Activated CD8-positive, alpha-beta T cell treated with anti-CD3 and anti-CD28 coated beads for 36 hours (primary cell): ENCODE measurements at regions not wholly inside any gene's neighbourhood (a gene's known extent, or its start where the extent isn't known, plus 50 kb on each side); places are given as distances from the start of the nearest gene placed in this dataset.

ENCODE experiments used
- ATAC-seq: fragments of 200-7000 bp; cut with Tn5 transposase; one replicate; pipeline ENCODE4 v1.10.0; 2021; ENCODE audit warnings: mild to moderate bottlenecking, moderate library complexity
- CTCF ChIA-PET: fragments of 350-600 bp; sonication (Branson Sonifier 250); formaldehyde crosslinking; loops from one replicate; lab custom pipeline; 2021; ENCODE audit warnings: antibody characterized with exemption; lab: Charles Lee
- POLR2A ChIA-PET: fragments of 350-600 bp; sonication (Branson Sonifier 250); formaldehyde crosslinking; loops from one replicate; lab custom pipeline; 2021; ENCODE audit warnings: antibody characterized with exemption; lab: Charles Lee
- DNase-seq: peaks from one replicate; pipeline ENCODE4 v3.0.0-alpha.2; 2020
- H3K27ac Mint-ChIP-seq: one replicate; pipeline ENCODE4 v1.8.0; 2021; ENCODE audit warnings: mild to moderate bottlenecking, mixed read lengths
- H3K27me3 Mint-ChIP-seq: one replicate; pipeline ENCODE4 v1.8.0; 2021; ENCODE audit warnings: mixed read lengths
- H3K36me3 Mint-ChIP-seq: one replicate; pipeline ENCODE4 v1.8.0; 2021; ENCODE audit warnings: low read depth, mixed read lengths
- H3K4me1 Mint-ChIP-seq: one replicate; pipeline ENCODE4 v1.8.0; 2021; ENCODE audit warnings: low read depth, mixed read lengths
- H3K4me3 Mint-ChIP-seq: one replicate; pipeline ENCODE4 v1.8.0; 2021; ENCODE audit warnings: mild to moderate bottlenecking, moderate library complexity, mixed read lengths
- H3K9me3 Mint-ChIP-seq: one replicate; pipeline ENCODE4 v1.8.0; 2021; ENCODE audit warnings: mixed read lengths
- intact Hi-C: fragments of 100-400 bp; cut with micrococcal nuclease; formaldehyde crosslinking; loops from one replicate; pipeline ENCODE4 v1.10.0; 2022
- TF ChIP-seq, protein P1 (sequence below): fragments of 200-600 bp; IDR thresholded peaks from one replicate; pipeline ENCODE4 v1.8.0; 2022; ENCODE audit warnings: antibody characterized with exemption, mild to moderate bottlenecking

DNA sequence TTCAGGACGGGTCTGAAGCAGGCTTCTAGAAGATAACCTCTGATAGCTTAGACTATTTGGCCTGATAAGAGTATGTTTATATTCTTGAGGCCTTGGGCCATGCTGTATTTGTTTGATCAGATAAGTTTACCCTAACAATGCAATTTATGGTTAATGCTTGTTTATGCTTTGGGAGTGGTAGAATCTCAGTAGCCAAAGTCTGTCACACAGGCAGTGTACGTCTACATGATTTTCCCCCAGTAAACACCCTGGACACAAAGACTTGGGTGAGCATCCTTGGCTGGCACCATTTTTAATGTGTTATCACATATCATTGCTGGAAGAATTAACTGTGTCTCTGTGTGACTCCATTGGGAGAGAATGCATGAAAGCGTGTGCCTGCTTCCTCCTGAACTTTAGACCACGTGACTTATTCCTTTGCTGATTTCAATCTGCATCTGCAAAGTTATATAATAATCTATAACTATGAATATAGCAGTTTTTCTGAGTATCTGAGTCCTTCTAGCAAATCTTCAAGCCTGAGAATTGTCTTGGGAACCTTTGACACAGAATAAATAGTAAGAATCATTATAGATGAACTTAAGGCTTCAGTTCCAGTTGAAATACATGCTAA, 172.4 kb downstream of the CASP12 start:
- H3K4me1 Mint-ChIP-seq, result peaks cover 6% of the 10 kb centered on the region
- ATAC-seq (no peak), DNase-seq (no peak)
- ChIA-PET CTCF (no interaction called here), POLR2A (no interaction called here)
- TF ChIP-seq, protein P1, sequence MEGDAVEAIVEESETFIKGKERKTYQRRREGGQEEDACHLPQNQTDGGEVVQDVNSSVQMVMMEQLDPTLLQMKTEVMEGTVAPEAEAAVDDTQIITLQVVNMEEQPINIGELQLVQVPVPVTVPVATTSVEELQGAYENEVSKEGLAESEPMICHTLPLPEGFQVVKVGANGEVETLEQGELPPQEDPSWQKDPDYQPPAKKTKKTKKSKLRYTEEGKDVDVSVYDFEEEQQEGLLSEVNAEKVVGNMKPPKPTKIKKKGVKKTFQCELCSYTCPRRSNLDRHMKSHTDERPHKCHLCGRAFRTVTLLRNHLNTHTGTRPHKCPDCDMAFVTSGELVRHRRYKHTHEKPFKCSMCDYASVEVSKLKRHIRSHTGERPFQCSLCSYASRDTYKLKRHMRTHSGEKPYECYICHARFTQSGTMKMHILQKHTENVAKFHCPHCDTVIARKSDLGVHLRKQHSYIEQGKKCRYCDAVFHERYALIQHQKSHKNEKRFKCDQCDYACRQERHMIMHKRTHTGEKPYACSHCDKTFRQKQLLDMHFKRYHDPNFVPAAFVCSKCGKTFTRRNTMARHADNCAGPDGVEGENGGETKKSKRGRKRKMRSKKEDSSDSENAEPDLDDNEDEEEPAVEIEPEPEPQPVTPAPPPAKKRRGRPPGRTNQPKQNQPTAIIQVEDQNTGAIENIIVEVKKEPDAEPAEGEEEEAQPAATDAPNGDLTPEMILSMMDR, result no peak
- H3K27ac Mint-ChIP-seq, result no peak overlapping the region
- no peak overlapping the region for H3K4me3 Mint-ChIP-seq
- intact Hi-C loops, result no loop called here
- no peaks in the 10 kb centered on the region for H3K27me3 Mint-ChIP-seq
- no peaks in the 10 kb centered on the region for H3K36me3 Mint-ChIP-seq
- H3K9me3 Mint-ChIP-seq, result peaks cover 6% of the 10 kb centered on the region

DNA sequence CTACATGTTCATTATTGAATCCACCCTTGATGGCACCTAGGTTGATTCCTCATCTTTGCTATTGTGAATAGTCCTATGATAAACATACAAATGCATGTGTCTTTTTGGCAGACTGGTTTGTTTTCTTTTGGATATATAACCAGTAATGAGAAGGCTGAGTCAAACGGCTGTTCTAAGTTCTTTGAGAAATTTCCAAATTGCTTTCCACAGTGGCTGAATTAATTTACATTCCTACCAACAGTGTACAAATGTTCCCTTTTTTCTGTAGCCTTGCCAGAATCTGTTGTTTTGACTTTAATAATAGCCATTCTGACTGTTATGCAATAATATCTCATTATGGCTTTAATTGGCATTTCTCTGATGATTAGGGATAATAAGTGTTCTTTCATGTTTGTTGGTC, 184.9 kb downstream of the CASP12 start:
- TF ChIP-seq, protein P1, result no peak
- intact Hi-C loops, result no loop called here
- Mint-ChIP-seq H3K27me3 (no peaks in the 10 kb centered on the region), H3K27ac (no peak overlapping the region), H3K4me3 (no peak overlapping the region), H3K36me3 (peaks cover 2% of the 10 kb centered on the region), H3K9me3 (peaks cover 3% of the 10 kb centered on the region), H3K4me1 (peaks cover 15% of the 10 kb centered on the region)
- ATAC-seq, result no peak
- DNase-seq, result no peak
- POLR2A ChIA-PET, result no interaction called here
- CTCF ChIA-PET, result no interaction called here

DNA sequence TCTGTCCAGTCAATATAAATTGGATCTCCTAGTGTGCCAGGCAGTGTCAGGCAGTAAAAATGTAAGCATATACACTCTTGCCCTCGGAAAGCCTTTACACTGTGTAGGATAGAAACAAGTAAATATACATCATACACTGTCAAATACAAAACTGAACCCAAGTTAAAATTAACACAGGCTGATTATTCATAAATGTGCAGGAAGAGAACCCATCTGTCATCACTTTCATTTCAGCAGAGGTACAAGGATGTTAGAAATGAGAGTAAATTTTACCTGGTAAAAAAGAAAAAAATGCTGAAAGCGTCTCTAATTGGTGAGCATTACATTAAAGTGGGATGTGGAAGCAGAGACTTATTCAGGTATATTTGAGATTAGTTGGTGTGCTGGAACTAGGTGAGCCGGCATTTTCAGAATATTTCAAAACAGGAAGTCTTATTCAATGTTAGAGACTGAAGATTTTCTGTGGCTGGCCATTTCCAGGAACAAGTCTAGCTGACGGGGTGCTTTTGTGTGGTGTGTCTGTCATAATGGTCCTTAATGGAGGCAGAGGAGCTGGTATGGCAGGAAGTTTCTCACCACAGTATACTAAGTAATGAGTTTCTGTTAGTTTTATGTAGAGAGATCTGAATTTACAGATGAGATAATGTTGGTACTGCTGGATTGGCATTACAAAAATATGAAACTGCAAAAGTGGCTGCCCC, 192.6 kb downstream of the CASP12 start:
- POLR2A ChIA-PET, result interaction anchor here (0.7 to 0.9 kb wide), 2 partner anchors 80 to 149 kb away, joined by 3 read pairs; no protein-coding TSS in a partner anchor
- CTCF ChIA-PET, result interaction anchor here (1.0 kb wide), 1 partner anchor 21 kb away, joined by 3 read pairs; no protein-coding TSS in a partner anchor
- Mint-ChIP-seq H3K4me1 (peaks cover 54% of the 10 kb centered on the region), H3K36me3 (peaks cover 15% of the 10 kb centered on the region), H3K27ac (peak overlapping the region; percentile 96), H3K9me3 (peaks cover 3% of the 10 kb centered on the region), H3K4me3 (peak overlapping the region; percentile 72), H3K27me3 (no peaks in the 10 kb centered on the region)
- TF ChIP-seq, protein P1, result no peak
- intact Hi-C loops, result loop anchor here (5.0 to 10.0 kb wide), 2 partner anchors 48 to 169 kb away; no protein-coding TSS in a partner anchor
- peak; percentile 87 for DNase-seq
- peak; percentile 94 for ATAC-seq

GRCh38 chr11:104704888-104705287, 193.4 kb downstream of the CASP12 start:
- Mint-ChIP-seq H3K9me3 (peaks cover 3% of the 10 kb centered on the region), H3K27me3 (no peaks in the 10 kb centered on the region), H3K4me3 (peak overlapping the region; percentile 72), H3K36me3 (peaks cover 15% of the 10 kb centered on the region), H3K27ac (peak overlapping the region; percentile 96), H3K4me1 (peaks cover 56% of the 10 kb centered on the region)
- ChIA-PET POLR2A (interaction anchor here (0.6 to 0.9 kb wide), 3 partner anchors 11 to 148 kb away, joined by 3 read pairs; no protein-coding TSS in a partner anchor), CTCF (no interaction called here)
- TF ChIP-seq, protein P1, result no peak
- no peak for DNase-seq
- no peak for ATAC-seq
- intact Hi-C loops, result loop anchor here (5.0 to 10.0 kb wide), 2 partner anchors 48 to 170 kb away; no protein-coding TSS in a partner anchor
